KMS-11 (cell line): ENCODE measurements at regions not wholly inside any gene's neighbourhood (a gene's known extent, or its start where the extent isn't known, plus 50 kb on each side); places are given as distances from the start of the nearest gene placed in this dataset.

Experiments
- H2AFZ ChIP-seq: fragments of 200-600 bp; sonication (generic); 2 replicates; pipeline ENCODE4 v1.6.1; 2016; ENCODE audit warnings: antibody characterized with exemption, mixed run types, low read depth
- H3K27ac ChIP-seq: fragments of 200-600 bp; sonication (generic); 2 replicates; pipeline ENCODE4 v1.6.1; 2016; ENCODE audit warnings: mild to moderate bottlenecking, mixed run types
- H3K27me3 ChIP-seq: fragments of 200-600 bp; sonication (generic); 2 replicates; pipeline ENCODE4 v1.6.1; 2017; ENCODE audit warnings: mild to moderate bottlenecking, low read depth, mixed run types, moderate library complexity; ENCODE audit not compliant: insufficient read depth
- H3K36me3 ChIP-seq: fragments of 200-600 bp; sonication (generic); 2 replicates; pipeline ENCODE4 v1.6.1; 2017; ENCODE audit warnings: mild to moderate bottlenecking, mixed run types; ENCODE audit not compliant: insufficient read depth
- H3K4me1 ChIP-seq: fragments of 200-600 bp; sonication (generic); 2 replicates; pipeline ENCODE4 v1.6.1; 2016; ENCODE audit warnings: mild to moderate bottlenecking, low read depth, mixed run types; ENCODE audit not compliant: poor library complexity, severe bottlenecking
- H3K4me2 ChIP-seq: fragments of 200-600 bp; sonication (generic); 2 replicates; pipeline ENCODE4 v1.7.0; 2016; ENCODE audit warnings: mild to moderate bottlenecking, mixed run types
- H3K4me3 ChIP-seq: fragments of 200-600 bp; sonication (generic); IDR thresholded peaks from 2 replicates; pipeline ENCODE4 v1.6.1; 2017; ENCODE audit warnings: low read depth, low read length, mixed read lengths; ENCODE audit not compliant: insufficient read depth
- H3K79me2 ChIP-seq: fragments of 200-600 bp; sonication (generic); 2 replicates; pipeline ENCODE4 v1.6.1; 2016; ENCODE audit warnings: low read depth, mixed run types; ENCODE audit not compliant: insufficient read depth
- H3K9ac ChIP-seq: fragments of 200-600 bp; sonication (generic); 2 replicates; pipeline ENCODE4 v1.6.1; 2016; ENCODE audit warnings: mild to moderate bottlenecking, mixed run types
- H4K20me1 ChIP-seq: fragments of 200-600 bp; sonication (generic); 2 replicates; pipeline ENCODE4 v1.6.1; 2016; ENCODE audit warnings: mild to moderate bottlenecking, mixed run types; ENCODE audit not compliant: insufficient read depth
- CTCF ChIP-seq: fragments of 200-600 bp; sonication (generic); conservative IDR thresholded peaks from 2 replicates; pipeline ENCODE4 v1.6.1; 2017; ENCODE audit warnings: low read depth, mild to moderate bottlenecking, antibody characterized with exemption, low read length, moderate library complexity, mixed read lengths

- Histone ChIP-seq H3K4me2 (no peak overlapping the region), H3K4me3 (no peak overlapping the region), H3K9ac (no peak overlapping the region), H3K79me2 (no peaks in the 10 kb centered on the region), H3K27ac (no peak overlapping the region), H4K20me1 (no peaks in the 10 kb centered on the region), H2AFZ (no peak overlapping the region), H3K4me1 (no peaks in the 10 kb centered on the region), H3K36me3 (no peaks in the 10 kb centered on the region), H3K27me3 (no peaks in the 10 kb centered on the region)
- no peak for TF ChIP-seq CTCF
These were observed 205.1 kb downstream of the PLPP3 start for GRCh38 chr1:56374026-56374974.

GRCh38 chr1:56370513-56370912, 208.8 kb downstream of the PLPP3 start:
- Histone ChIP-seq H3K36me3 (no peaks in the 10 kb centered on the region), H3K4me3 (no peak overlapping the region), H3K79me2 (no peaks in the 10 kb centered on the region), H3K27ac (no peak overlapping the region), H2AFZ (no peak overlapping the region), H4K20me1 (no peaks in the 10 kb centered on the region), H3K9ac (no peak overlapping the region), H3K4me1 (no peaks in the 10 kb centered on the region), H3K4me2 (no peak overlapping the region), H3K27me3 (no peaks in the 10 kb centered on the region)
- TF ChIP-seq CTCF: no peak

- no peak overlapping the region for H3K4me3 ChIP-seq
- H4K20me1 ChIP-seq: no peaks in the 10 kb centered on the region
- no peak overlapping the region for H3K27ac ChIP-seq
- H3K27me3 ChIP-seq: no peaks in the 10 kb centered on the region
- H3K79me2 ChIP-seq: no peaks in the 10 kb centered on the region
- no peaks in the 10 kb centered on the region for H3K4me1 ChIP-seq
- H3K36me3 ChIP-seq: no peaks in the 10 kb centered on the region
- TF ChIP-seq CTCF: no peak
- H2AFZ ChIP-seq: no peak overlapping the region
- no peak overlapping the region for H3K9ac ChIP-seq
- no peak overlapping the region for H3K4me2 ChIP-seq
These were observed 216.2 kb downstream of the PLPP3 start for GRCh38 chr1:56363007-56363770.

GRCh38 chr1:56360021-56360420, 219.3 kb downstream of the PLPP3 start:
- Histone ChIP-seq H3K4me3 (no peak overlapping the region), H3K9ac (no peak overlapping the region), H3K79me2 (no peaks in the 10 kb centered on the region), H3K36me3 (no peaks in the 10 kb centered on the region), H2AFZ (no peak overlapping the region), H3K4me1 (no peaks in the 10 kb centered on the region), H3K27me3 (no peaks in the 10 kb centered on the region), H4K20me1 (no peaks in the 10 kb centered on the region), H3K27ac (no peak overlapping the region), H3K4me2 (no peak overlapping the region)
- TF ChIP-seq CTCF: no peak
